ENCODE measurements at regions not wholly inside any gene's neighbourhood (a gene's known extent, or its start where the extent isn't known, plus 50 kb on each side); places are given as distances from the start of the nearest gene placed in this dataset.

GRCh38 chr11:70582886-70583641 lies 184.7 kb downstream of the CTTN start:
- H3K27me3 ChIP-seq (ENCODE audit: control insufficient read depth in 1 of 2, insufficient read depth in 2 of 2, low read length in 2 of 2): no peaks in the 10 kb centered on the region
- H3K36me3 ChIP-seq (ENCODE audit: control insufficient read depth in 1 of 2, insufficient read depth in 2 of 2, low read length in 2 of 2): no peaks in the 10 kb centered on the region
- H3K9me3 ChIP-seq (ENCODE audit: control insufficient read depth in 1 of 2, low read length in 2 of 2): no peaks in the 10 kb centered on the region
- H3K27ac ChIP-seq (ENCODE audit: low read depth, low read length): no peak overlapping the region
- H3K4me3 ChIP-seq (ENCODE audit: low read depth in 1 of 2, low read length in 2 of 2): no peak overlapping the region
- no peak overlapping the region for H3K9ac ChIP-seq (ENCODE audit: low read depth in 1 of 2, low read length in 2 of 2)
- no peaks in the 10 kb centered on the region for H3K4me1 ChIP-seq (ENCODE audit: control insufficient read depth in 1 of 2, insufficient read depth in 2 of 2, low read length in 2 of 2)

GRCh38 chr11:70583781-70584218 lies 185.5 kb downstream of the CTTN start:
- Histone ChIP-seq H3K4me3 (ENCODE audit: low read depth in 1 of 2, low read length in 2 of 2) (no peak overlapping the region), H3K9me3 (ENCODE audit: control insufficient read depth in 1 of 2, low read length in 2 of 2) (no peaks in the 10 kb centered on the region), H3K4me1 (ENCODE audit: control insufficient read depth in 1 of 2, insufficient read depth in 2 of 2, low read length in 2 of 2) (no peaks in the 10 kb centered on the region), H3K9ac (ENCODE audit: low read depth in 1 of 2, low read length in 2 of 2) (no peak overlapping the region), H3K27ac (ENCODE audit: low read depth, low read length) (no peak overlapping the region), H3K36me3 (ENCODE audit: control insufficient read depth in 1 of 2, insufficient read depth in 2 of 2, low read length in 2 of 2) (no peaks in the 10 kb centered on the region), H3K27me3 (ENCODE audit: control insufficient read depth in 1 of 2, insufficient read depth in 2 of 2, low read length in 2 of 2) (no peaks in the 10 kb centered on the region)

DNA sequence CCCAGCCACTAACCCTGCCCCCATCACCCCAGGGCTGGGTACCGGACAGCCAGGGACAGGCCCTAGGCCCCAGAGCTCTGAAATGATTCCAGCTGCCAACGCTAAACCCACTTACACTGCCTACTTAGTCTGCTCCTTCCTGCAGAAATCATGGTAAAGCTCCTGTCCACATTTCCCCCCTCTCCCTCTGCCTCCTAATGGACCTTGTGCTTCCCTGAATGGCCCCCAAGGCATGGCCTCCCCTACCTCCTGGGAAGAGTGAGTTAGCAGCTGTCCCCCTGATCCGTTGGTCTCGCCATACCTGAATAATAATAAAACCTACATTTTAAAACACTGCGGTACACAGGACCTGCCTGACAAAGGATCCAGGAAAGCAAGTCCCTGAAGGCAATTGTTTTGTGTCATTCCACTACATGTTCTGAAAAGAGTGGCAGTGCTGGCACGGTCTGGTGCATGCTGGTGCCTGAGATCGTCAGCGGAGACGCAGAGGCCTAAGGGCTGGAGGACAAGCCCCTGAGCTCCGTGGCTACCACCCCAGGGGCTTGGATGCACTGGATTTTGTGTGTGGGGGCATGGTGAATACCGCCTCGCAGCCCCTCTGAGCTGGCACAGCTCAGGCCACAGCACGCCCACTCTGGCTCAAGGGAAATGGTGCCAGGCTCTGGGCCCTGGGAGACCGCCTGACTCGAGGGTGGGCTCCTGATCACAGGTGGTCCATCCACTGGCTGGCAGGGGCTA lies 186.3 kb downstream of the CTTN start:
- Histone ChIP-seq H3K36me3 (ENCODE audit: control insufficient read depth in 1 of 2, insufficient read depth in 2 of 2, low read length in 2 of 2) (no peaks in the 10 kb centered on the region), H3K9ac (ENCODE audit: low read depth in 1 of 2, low read length in 2 of 2) (no peak overlapping the region), H3K27me3 (ENCODE audit: control insufficient read depth in 1 of 2, insufficient read depth in 2 of 2, low read length in 2 of 2) (no peaks in the 10 kb centered on the region), H3K4me3 (ENCODE audit: low read depth in 1 of 2, low read length in 2 of 2) (no peak overlapping the region), H3K4me1 (ENCODE audit: control insufficient read depth in 1 of 2, insufficient read depth in 2 of 2, low read length in 2 of 2) (no peaks in the 10 kb centered on the region), H3K27ac (ENCODE audit: low read depth, low read length) (no peak overlapping the region), H3K9me3 (ENCODE audit: control insufficient read depth in 1 of 2, low read length in 2 of 2) (no peaks in the 10 kb centered on the region)

DNA sequence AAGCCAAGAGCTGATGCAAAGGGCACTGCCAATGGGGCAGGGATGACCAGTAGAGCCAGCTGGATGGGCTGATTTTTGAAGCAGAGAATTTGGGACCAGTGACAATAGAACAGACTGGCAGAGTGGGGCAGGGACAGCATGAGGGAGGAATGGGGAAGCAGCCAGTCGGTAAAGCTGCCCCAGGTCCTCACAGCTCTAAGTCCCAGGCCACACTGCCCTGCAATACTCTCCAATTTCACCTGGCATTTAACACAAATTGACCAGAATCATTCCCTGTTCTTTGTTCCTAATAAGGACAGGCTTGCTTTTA lies 186.9 kb downstream of the CTTN start:
- no peaks in the 10 kb centered on the region for H3K36me3 ChIP-seq (ENCODE audit: control insufficient read depth in 1 of 2, insufficient read depth in 2 of 2, low read length in 2 of 2)
- H3K9ac ChIP-seq (ENCODE audit: low read depth in 1 of 2, low read length in 2 of 2): no peak overlapping the region
- no peaks in the 10 kb centered on the region for H3K9me3 ChIP-seq (ENCODE audit: control insufficient read depth in 1 of 2, low read length in 2 of 2)
- no peaks in the 10 kb centered on the region for H3K27me3 ChIP-seq (ENCODE audit: control insufficient read depth in 1 of 2, insufficient read depth in 2 of 2, low read length in 2 of 2)
- H3K27ac ChIP-seq (ENCODE audit: low read depth, low read length): no peak overlapping the region
- H3K4me3 ChIP-seq (ENCODE audit: low read depth in 1 of 2, low read length in 2 of 2): no peak overlapping the region
- H3K4me1 ChIP-seq (ENCODE audit: control insufficient read depth in 1 of 2, insufficient read depth in 2 of 2, low read length in 2 of 2): no peaks in the 10 kb centered on the region

GRCh38 chr11:70586261-70587074 lies 188.1 kb downstream of the CTTN start:
- Histone ChIP-seq H3K4me1 (ENCODE audit: control insufficient read depth in 1 of 2, insufficient read depth in 2 of 2, low read length in 2 of 2) (no peaks in the 10 kb centered on the region), H3K36me3 (ENCODE audit: control insufficient read depth in 1 of 2, insufficient read depth in 2 of 2, low read length in 2 of 2) (no peaks in the 10 kb centered on the region), H3K9ac (ENCODE audit: low read depth in 1 of 2, low read length in 2 of 2) (no peak overlapping the region), H3K4me3 (ENCODE audit: low read depth in 1 of 2, low read length in 2 of 2) (no peak overlapping the region), H3K27ac (ENCODE audit: low read depth, low read length) (no peak overlapping the region), H3K27me3 (ENCODE audit: control insufficient read depth in 1 of 2, insufficient read depth in 2 of 2, low read length in 2 of 2) (no peaks in the 10 kb centered on the region), H3K9me3 (ENCODE audit: control insufficient read depth in 1 of 2, low read length in 2 of 2) (no peaks in the 10 kb centered on the region)

- no peak overlapping the region for H3K4me3 ChIP-seq (ENCODE audit: low read depth in 1 of 2, low read length in 2 of 2)
Measured at GRCh38 chr11:70587075-70587389, 188.7 kb downstream of the CTTN start.

DNA sequence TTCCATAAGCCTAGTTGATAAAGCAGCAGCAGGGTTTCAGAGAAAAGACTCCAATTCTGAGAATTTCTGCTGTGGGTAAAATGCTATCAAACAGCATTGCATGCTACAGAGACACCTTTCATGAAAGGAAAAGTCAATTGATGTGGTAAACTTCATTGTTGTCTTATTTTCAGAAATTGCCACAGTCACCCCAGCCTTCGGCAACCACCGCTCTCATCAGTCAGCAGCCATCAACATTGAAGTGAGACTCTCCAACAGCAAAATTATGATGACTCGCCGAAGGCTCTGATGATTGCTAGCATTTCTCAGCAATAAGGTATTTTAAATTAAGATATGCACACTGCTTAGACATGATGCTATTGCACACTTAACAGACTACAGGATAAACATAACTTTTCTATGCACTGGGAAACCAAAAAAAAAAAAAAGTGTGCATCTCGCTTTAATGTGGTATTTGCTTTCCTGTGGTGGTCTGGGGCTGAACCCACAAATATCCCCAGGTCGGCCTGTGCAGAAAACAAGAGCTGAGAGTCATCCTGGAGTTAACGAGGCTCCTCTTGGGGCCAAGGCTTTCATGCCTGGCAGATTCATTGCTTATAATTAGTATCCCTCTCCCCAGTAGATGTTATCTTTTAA lies 192.1 kb downstream of the CTTN start:
- Histone ChIP-seq H3K4me1 (ENCODE audit: control insufficient read depth in 1 of 2, insufficient read depth in 2 of 2, low read length in 2 of 2) (no peaks in the 10 kb centered on the region), H3K9ac (ENCODE audit: low read depth in 1 of 2, low read length in 2 of 2) (no peak overlapping the region), H3K36me3 (ENCODE audit: control insufficient read depth in 1 of 2, insufficient read depth in 2 of 2, low read length in 2 of 2) (no peaks in the 10 kb centered on the region), H3K27ac (ENCODE audit: low read depth, low read length) (no peak overlapping the region), H3K27me3 (ENCODE audit: control insufficient read depth in 1 of 2, insufficient read depth in 2 of 2, low read length in 2 of 2) (no peaks in the 10 kb centered on the region), H3K4me3 (ENCODE audit: low read depth in 1 of 2, low read length in 2 of 2) (no peak overlapping the region), H3K9me3 (ENCODE audit: control insufficient read depth in 1 of 2, low read length in 2 of 2) (no peaks in the 10 kb centered on the region)

More at GRCh38 chr11:70587075-70587389, 188.7 kb downstream of the CTTN start:
- no peaks in the 10 kb centered on the region for H3K4me1 ChIP-seq (ENCODE audit: control insufficient read depth in 1 of 2, insufficient read depth in 2 of 2, low read length in 2 of 2)
- no peak overlapping the region for H3K9ac ChIP-seq (ENCODE audit: low read depth in 1 of 2, low read length in 2 of 2)
- H3K27ac ChIP-seq (ENCODE audit: low read depth, low read length): no peak overlapping the region
- no peaks in the 10 kb centered on the region for H3K9me3 ChIP-seq (ENCODE audit: control insufficient read depth in 1 of 2, low read length in 2 of 2)
- no peaks in the 10 kb centered on the region for H3K27me3 ChIP-seq (ENCODE audit: control insufficient read depth in 1 of 2, insufficient read depth in 2 of 2, low read length in 2 of 2)
- no peaks in the 10 kb centered on the region for H3K36me3 ChIP-seq (ENCODE audit: control insufficient read depth in 1 of 2, insufficient read depth in 2 of 2, low read length in 2 of 2)

DNA sequence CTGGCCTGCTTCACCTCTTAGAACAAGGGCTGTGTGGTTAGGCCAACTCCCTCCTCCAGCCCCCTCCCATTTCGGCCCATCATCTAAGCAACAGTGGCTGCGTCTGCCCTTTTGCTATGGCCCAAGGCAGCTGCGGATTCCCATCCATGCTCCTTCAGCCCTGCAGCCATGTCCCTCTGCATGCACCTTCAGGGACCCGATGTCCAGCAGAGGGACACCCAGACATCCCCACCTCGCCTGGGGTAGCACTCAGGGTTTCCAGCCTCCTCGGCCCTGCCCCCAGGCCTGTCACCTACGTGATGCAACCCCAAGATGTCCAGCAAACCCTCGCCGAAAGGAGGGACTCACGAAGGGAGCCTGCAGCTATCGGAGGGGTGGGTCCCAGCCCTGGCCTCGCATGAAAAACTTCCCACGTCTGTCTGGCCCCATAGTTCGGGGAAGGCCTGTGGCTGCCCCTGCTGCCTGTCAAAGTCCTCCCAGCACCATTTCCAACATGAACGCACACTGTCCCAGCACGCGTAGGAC lies 194.4 kb downstream of the CTTN start:
- H3K4me1 ChIP-seq (ENCODE audit: control insufficient read depth in 1 of 2, insufficient read depth in 2 of 2, low read length in 2 of 2): no peaks in the 10 kb centered on the region
- no peaks in the 10 kb centered on the region for H3K36me3 ChIP-seq (ENCODE audit: control insufficient read depth in 1 of 2, insufficient read depth in 2 of 2, low read length in 2 of 2)
- no peak overlapping the region for H3K27ac ChIP-seq (ENCODE audit: low read depth, low read length)

DNA sequence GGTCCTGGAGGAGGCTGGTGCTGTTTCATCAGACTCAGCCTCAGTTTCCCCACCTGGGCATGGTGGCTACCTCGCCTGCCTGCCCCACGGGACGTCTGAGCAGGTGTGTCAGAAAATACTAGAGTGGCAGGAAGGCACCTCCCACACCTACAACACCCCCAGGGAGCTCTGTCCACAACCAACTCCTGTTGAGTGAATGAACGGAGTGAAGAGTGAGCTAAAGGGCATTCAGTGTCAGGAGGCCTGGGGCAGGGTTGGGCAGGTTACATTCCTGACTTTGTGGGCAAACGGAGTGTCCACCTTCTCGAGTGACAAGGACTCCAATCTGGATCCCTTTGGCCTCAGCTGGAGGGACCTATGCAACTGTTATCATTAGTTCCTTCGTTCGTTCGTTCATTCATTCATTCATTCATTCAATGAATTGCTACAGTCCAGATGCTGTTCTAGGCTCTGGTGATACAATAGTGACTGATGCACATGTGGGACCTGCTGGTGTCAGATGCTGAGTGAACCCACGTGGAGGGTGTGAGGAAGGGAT lies 195.2 kb downstream of the CTTN start:
- H3K4me1 ChIP-seq (ENCODE audit: control insufficient read depth in 1 of 2, insufficient read depth in 2 of 2, low read length in 2 of 2): no peaks in the 10 kb centered on the region
- H3K9ac ChIP-seq (ENCODE audit: low read depth in 1 of 2, low read length in 2 of 2): no peak overlapping the region
- no peak overlapping the region for H3K4me3 ChIP-seq (ENCODE audit: low read depth in 1 of 2, low read length in 2 of 2)
- H3K9me3 ChIP-seq (ENCODE audit: control insufficient read depth in 1 of 2, low read length in 2 of 2): no peaks in the 10 kb centered on the region
- H3K36me3 ChIP-seq (ENCODE audit: control insufficient read depth in 1 of 2, insufficient read depth in 2 of 2, low read length in 2 of 2): no peaks in the 10 kb centered on the region
- H3K27me3 ChIP-seq (ENCODE audit: control insufficient read depth in 1 of 2, insufficient read depth in 2 of 2, low read length in 2 of 2): no peaks in the 10 kb centered on the region
- H3K27ac ChIP-seq (ENCODE audit: low read depth, low read length): no peak overlapping the region

More for the DNA sequence above, 194.4 kb downstream of the CTTN start:
- Histone ChIP-seq H3K9me3 (ENCODE audit: control insufficient read depth in 1 of 2, low read length in 2 of 2) (no peaks in the 10 kb centered on the region), H3K4me3 (ENCODE audit: low read depth in 1 of 2, low read length in 2 of 2) (no peak overlapping the region), H3K27me3 (ENCODE audit: control insufficient read depth in 1 of 2, insufficient read depth in 2 of 2, low read length in 2 of 2) (no peaks in the 10 kb centered on the region), H3K9ac (ENCODE audit: low read depth in 1 of 2, low read length in 2 of 2) (no peak overlapping the region)

Data from duodenal mucosa (tissue), 2 donors.